ENCODE measurements at regions not wholly inside any gene's neighbourhood (a gene's known extent, or its start where the extent isn't known, plus 50 kb on each side); places are given as distances from the start of the nearest gene placed in this dataset.
"Not testable (repeated sequence)": the region's sequence is repeated elsewhere in the genome, so short reads cannot be mapped to it uniquely, and the experiment has no call there.

DNA sequence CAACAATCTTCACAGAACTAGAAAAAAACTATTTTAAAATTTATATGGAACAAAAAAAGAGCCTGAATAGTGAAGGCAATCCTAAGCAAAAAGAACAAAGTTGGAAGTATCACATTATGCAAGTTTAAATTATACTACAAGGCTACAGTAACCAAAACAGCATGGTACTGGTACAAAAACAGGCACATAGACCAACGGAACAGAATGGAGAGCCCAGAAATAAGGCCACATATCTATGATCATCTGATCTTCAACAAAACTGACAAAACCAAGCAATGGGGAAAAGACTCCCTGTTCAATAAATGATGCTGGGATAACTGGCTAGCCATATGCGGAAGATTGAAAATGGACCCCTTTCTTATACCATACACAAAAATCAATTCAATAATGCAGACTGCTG is 74.4 kb upstream of the RTN4 start:
- not testable (repeated sequence) for H3K27ac ChIP-seq; H3K9me3 ChIP-seq; H3K27me3 ChIP-seq; H3K36me3 ChIP-seq; DNase-seq; H3K4me3 ChIP-seq; ATAC-seq (ENCODE audit: low FRiP score in 2 of 2)
- WGBS, 2 donors: 98% methylated on average over 2 of the region's 2 CpGs
- H3K4me1 ChIP-seq: peaks cover 8 to 20% (median 17%) of the 10 kb centered on the region in 4 donors

DNA sequence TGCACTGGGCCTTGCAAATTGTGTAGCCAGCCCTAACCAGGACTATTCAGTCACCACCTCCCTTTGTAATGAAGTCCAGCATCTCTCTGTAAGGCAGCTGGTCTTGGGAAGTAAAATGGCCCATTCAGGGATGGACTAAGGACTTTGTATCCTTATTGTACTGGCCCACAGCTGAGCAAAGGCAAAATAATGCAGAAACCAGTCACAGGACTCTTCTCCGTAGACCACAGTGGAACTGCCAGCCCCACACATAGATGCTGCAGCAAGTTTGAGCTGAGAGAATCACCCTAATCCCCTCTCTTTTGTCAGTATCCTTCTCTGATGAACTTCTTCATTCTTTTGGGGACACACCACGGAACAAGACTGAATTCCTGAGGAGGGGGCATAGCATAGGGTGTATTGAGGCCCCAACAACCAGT is 73.6 kb upstream of the RTN4 start:
- WGBS, 2 donors: 84 to 89% methylated on average over 2 of the region's 2 CpGs
- TF ChIP-seq POLR2A (IDR thresholded peaks at IDR 0.05) (no peak), EP300 (IDR thresholded peaks at IDR 0.05) (no peak), POLR2AphosphoS5 (IDR thresholded peaks at IDR 0.05) (no peak)
- TF ChIP-seq, protein P1, sequence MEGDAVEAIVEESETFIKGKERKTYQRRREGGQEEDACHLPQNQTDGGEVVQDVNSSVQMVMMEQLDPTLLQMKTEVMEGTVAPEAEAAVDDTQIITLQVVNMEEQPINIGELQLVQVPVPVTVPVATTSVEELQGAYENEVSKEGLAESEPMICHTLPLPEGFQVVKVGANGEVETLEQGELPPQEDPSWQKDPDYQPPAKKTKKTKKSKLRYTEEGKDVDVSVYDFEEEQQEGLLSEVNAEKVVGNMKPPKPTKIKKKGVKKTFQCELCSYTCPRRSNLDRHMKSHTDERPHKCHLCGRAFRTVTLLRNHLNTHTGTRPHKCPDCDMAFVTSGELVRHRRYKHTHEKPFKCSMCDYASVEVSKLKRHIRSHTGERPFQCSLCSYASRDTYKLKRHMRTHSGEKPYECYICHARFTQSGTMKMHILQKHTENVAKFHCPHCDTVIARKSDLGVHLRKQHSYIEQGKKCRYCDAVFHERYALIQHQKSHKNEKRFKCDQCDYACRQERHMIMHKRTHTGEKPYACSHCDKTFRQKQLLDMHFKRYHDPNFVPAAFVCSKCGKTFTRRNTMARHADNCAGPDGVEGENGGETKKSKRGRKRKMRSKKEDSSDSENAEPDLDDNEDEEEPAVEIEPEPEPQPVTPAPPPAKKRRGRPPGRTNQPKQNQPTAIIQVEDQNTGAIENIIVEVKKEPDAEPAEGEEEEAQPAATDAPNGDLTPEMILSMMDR (IDR thresholded peaks at IDR 0.05): no peak
- no peaks in the 10 kb centered on the region for H3K36me3 ChIP-seq
- H3K27ac ChIP-seq: no peak overlapping the region
- no peak overlapping the region for H3K4me3 ChIP-seq
- no peaks in the 10 kb centered on the region for H3K27me3 ChIP-seq
- peaks cover 11 to 26% (median 22%) of the 10 kb centered on the region in 4 donors for H3K4me1 ChIP-seq
- DNase-seq (no peak), ATAC-seq (ENCODE audit: low FRiP score in 2 of 2) (no peak)
- H3K9me3 ChIP-seq: no peaks in the 10 kb centered on the region

DNA sequence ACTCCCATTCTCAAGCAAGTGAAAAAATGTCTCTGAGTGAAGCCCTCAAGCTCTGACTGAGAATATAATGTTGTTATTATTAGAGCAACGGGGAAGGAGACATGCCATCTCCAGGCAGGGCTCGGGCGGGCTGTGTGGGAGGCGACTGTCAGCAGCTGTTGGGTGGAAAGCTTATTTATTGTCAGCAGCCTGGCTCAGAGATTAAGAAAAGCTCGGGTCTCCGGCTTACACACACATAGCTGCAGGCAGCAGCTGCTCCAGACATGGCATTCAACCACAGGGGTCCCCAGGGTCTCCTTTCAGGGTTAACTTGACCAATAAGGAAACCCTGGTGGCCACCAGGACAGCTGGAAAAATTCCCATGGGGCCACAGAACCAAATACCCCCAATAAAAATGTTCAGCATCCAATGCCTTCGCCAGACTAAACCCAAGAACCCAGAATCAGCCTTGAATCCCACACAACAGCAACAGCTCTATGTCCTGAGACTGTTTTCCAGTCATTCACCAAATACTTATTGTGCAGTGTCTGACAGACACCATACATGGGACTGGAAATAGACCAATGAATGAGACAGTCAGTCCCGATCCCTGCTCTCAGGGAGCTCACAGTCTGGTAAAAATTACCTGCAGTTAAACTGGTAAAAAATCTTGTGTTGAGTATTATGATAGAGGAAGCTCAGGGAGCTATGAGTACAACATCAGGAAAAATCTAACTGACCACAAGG is 70.5 kb upstream of the RTN4 start:
- no peaks in the 10 kb centered on the region for H3K9me3 ChIP-seq
- no peaks in the 10 kb centered on the region for H3K27me3 ChIP-seq
- no peak for TF ChIP-seq EP300 (IDR thresholded peaks at IDR 0.05)
- TF ChIP-seq, protein P1 (IDR thresholded peaks at IDR 0.05): no peak
- TF ChIP-seq POLR2AphosphoS5 (IDR thresholded peaks at IDR 0.05): no peak
- TF ChIP-seq POLR2A (IDR thresholded peaks at IDR 0.05): no peak
- H3K27ac ChIP-seq: peak overlapping the region in 3 of 4 donors; percentile 26 to 68 (median 46)
- peaks cover 11 to 29% (median 24%) of the 10 kb centered on the region in 4 donors for H3K4me1 ChIP-seq
- peak in 1 of 2 donors; percentile 72 for DNase-seq
- no peaks in the 10 kb centered on the region for H3K36me3 ChIP-seq
- ATAC-seq (ENCODE audit: low FRiP score in 2 of 2): peak in 1 of 2 donors; percentile 74
- 57 to 63% methylated on average over 8 of the region's 8 CpGs for whole genome bisulfite sequencing, 2 donors
- H3K4me3 ChIP-seq: no peak overlapping the region

DNA sequence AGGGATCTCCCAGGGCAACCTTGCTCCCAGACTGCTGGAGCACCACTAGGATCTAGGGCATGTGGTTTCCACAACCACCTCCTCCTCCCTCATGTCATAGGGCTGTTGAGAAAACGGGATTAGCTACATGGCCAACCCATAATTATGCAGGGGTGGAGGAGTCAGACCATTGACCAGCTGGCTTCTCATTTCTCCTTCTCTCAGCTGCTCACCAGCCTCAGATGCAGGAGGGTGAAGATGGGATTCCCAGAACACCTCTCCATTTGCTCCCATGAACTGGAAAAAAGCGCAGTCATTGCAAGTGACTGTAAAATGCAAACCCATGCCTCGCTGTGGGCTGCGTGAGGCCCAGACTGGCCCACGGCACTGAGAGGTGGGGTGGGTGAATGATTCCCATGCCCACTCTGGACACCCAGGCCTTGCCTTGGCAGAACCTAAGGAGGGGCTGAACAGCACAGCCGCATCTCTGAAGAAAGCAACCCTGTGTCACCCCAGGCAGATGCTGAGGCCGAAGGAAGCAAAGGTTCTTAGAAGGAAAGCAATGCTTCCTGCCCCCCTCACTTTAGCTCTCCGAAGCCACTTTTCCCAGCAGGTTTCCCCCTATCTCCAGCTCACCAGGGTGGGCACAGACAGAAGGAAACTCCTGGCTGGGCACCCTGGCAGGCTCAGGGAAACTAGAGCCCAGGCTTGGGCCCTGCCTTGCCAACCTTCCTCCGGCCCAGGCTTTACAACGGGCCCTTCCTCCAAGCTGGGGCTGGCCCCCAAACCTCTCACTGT is 69.6 kb upstream of the RTN4 start:
- Histone ChIP-seq H3K27ac (peak overlapping the region in 3 of 4 donors; percentile 26 to 68 (median 46)), H3K27me3 (no peaks in the 10 kb centered on the region), H3K4me3 (no peak overlapping the region), H3K36me3 (no peaks in the 10 kb centered on the region), H3K4me1 (peaks cover 11 to 29% (median 24%) of the 10 kb centered on the region in 4 donors), H3K9me3 (no peaks in the 10 kb centered on the region)
- TF ChIP-seq, protein P1 (IDR thresholded peaks at IDR 0.05): no peak
- TF ChIP-seq POLR2AphosphoS5 (IDR thresholded peaks at IDR 0.05) (no peak), EP300 (IDR thresholded peaks at IDR 0.05) (no peak), POLR2A (IDR thresholded peaks at IDR 0.05) (no peak)
- DNase-seq: peak in 1 of 2 donors; percentile 51
- 84 to 87% methylated on average over 9 to 10 of the region's 10 CpGs for WGBS, 2 donors
- ATAC-seq (ENCODE audit: low FRiP score in 2 of 2): peak; percentile 52 to 59

DNA sequence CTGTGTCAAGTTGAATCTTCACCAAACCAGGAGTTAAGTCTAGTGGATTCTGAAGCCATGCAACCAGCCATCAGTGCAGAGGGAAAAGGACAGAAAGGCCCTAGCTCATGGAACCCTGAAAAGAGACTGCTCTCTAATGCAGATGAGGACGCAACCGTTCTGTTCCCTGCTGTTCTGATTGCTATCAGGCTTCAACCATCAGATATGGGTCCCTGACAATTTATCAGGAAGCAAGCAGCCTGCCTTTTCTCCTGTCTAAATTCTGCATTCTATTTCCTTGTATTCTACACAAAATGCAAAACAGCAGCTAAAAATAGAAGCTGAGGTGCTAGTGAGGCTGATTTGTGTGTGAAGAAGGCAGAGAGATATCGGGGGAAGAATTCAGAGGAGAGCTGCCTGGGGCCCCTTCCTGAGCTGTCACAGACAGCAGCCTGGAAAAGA is 68.4 kb upstream of the RTN4 start:
- TF ChIP-seq POLR2AphosphoS5 (IDR thresholded peaks at IDR 0.05): no peak
- TF ChIP-seq, protein P1 (IDR thresholded peaks at IDR 0.05): no peak
- no peaks in the 10 kb centered on the region for H3K27me3 ChIP-seq
- 30 to 39% methylated on average over 3 of the region's 3 CpGs for WGBS, 2 donors
- no peak for ATAC-seq (ENCODE audit: low FRiP score in 2 of 2)
- no peak for DNase-seq
- H3K9me3 ChIP-seq: no peaks in the 10 kb centered on the region
- H3K4me1 ChIP-seq: peaks cover 11 to 29% (median 24%) of the 10 kb centered on the region in 4 donors
- H3K36me3 ChIP-seq: no peaks in the 10 kb centered on the region
- H3K27ac ChIP-seq: peak overlapping the region in 1 of 4 donors; percentile 48
- H3K4me3 ChIP-seq: no peak overlapping the region
